ENCODE measurements at regions not wholly inside any gene's neighbourhood (a gene's known extent, or its start where the extent isn't known, plus 50 kb on each side); places are given as distances from the start of the nearest gene placed in this dataset.

GRCh38 chr5:31137676-31138075 is 55.8 kb upstream of the CDH6 start:
- H4K91ac ChIP-seq (ENCODE audit: low read depth, low read length), result no peak overlapping the region
- no peaks in the 10 kb centered on the region for H3K36me3 ChIP-seq (ENCODE audit: control insufficient read depth in 1 of 2, insufficient read depth in 2 of 2, low read length in 2 of 2)
- H2BK120ac ChIP-seq (ENCODE audit: insufficient read depth, low read length, poor library complexity), result no peak overlapping the region
- no peak overlapping the region for H3K4me2 ChIP-seq (ENCODE audit: low read length)
- DNase-seq, result no peak
- no CpG with 5 or more reads among the region's 2 CpGs for WGBS (ENCODE audit: extremely low coverage, insufficient coverage, insufficient read length)
- H3K14ac ChIP-seq (ENCODE audit: low read length), result no peak overlapping the region
- no peak overlapping the region for H2AFZ ChIP-seq (ENCODE audit: insufficient read depth, low read length, poor library complexity)
- no peak overlapping the region for H2AK5ac ChIP-seq (ENCODE audit: low read length)
- H3K9ac ChIP-seq (ENCODE audit: low read length), result no peak overlapping the region
- H3K18ac ChIP-seq (ENCODE audit: low read length), result no peak overlapping the region
- no peak overlapping the region for H3K27ac ChIP-seq (ENCODE audit: low read depth, low read length)
- H3K79me2 ChIP-seq (ENCODE audit: control insufficient read depth, insufficient read depth, low read length, poor library complexity), result no peaks in the 10 kb centered on the region
- no peak overlapping the region for H2BK5ac ChIP-seq (ENCODE audit: low read depth, low read length, poor library complexity)
- H3K27me3 ChIP-seq (ENCODE audit: insufficient read depth, low read length), result no peaks in the 10 kb centered on the region
- H3K4me1 ChIP-seq (ENCODE audit: control insufficient read depth in 1 of 2, insufficient read depth in 2 of 2, low read length in 2 of 2), result peaks cover 0 to 1% of the 10 kb centered on the region in 2 experiments
- H3K23ac ChIP-seq (ENCODE audit: low read length), result no peak overlapping the region
- H3K4me3 ChIP-seq (ENCODE audit: low read depth, low read length), result no peak overlapping the region
- no peaks in the 10 kb centered on the region for H3K79me1 ChIP-seq (ENCODE audit: low read length)
- H4K8ac ChIP-seq (ENCODE audit: low read depth, low read length), result no peak overlapping the region
- H3K9me3 ChIP-seq (ENCODE audit: insufficient read depth, low read depth, low read length), result no peaks in the 10 kb centered on the region
- no peak overlapping the region for H2BK12ac ChIP-seq (ENCODE audit: low read length)
- no peak overlapping the region for H3K4ac ChIP-seq (ENCODE audit: low read depth, low read length)
- no peak overlapping the region for H4K12ac ChIP-seq (ENCODE audit: low read depth, low read length)

GRCh38 chr5:31135542-31135941 is 57.9 kb upstream of the CDH6 start:
- Histone ChIP-seq H3K14ac (ENCODE audit: low read length) (no peak overlapping the region), H2AFZ (ENCODE audit: insufficient read depth, low read length, poor library complexity) (no peak overlapping the region), H4K91ac (ENCODE audit: low read depth, low read length) (no peak overlapping the region), H3K4me1 (ENCODE audit: control insufficient read depth in 1 of 2, insufficient read depth in 2 of 2, low read length in 2 of 2) (peaks cover 0 to 1% of the 10 kb centered on the region in 2 experiments), H3K4ac (ENCODE audit: low read depth, low read length) (no peak overlapping the region), H3K36me3 (ENCODE audit: control insufficient read depth in 1 of 2, insufficient read depth in 2 of 2, low read length in 2 of 2) (no peaks in the 10 kb centered on the region), H3K79me2 (ENCODE audit: control insufficient read depth, insufficient read depth, low read length, poor library complexity) (no peaks in the 10 kb centered on the region), H3K9ac (ENCODE audit: low read length) (no peak overlapping the region), H3K4me3 (ENCODE audit: low read depth, low read length) (no peak overlapping the region), H3K79me1 (ENCODE audit: low read length) (no peaks in the 10 kb centered on the region), H3K4me2 (ENCODE audit: low read length) (no peak overlapping the region), H3K23ac (ENCODE audit: low read length) (no peak overlapping the region), H2BK120ac (ENCODE audit: insufficient read depth, low read length, poor library complexity) (no peak overlapping the region), H3K9me3 (ENCODE audit: insufficient read depth, low read depth, low read length) (no peaks in the 10 kb centered on the region), H2BK5ac (ENCODE audit: low read depth, low read length, poor library complexity) (no peak overlapping the region), H3K27me3 (ENCODE audit: insufficient read depth, low read length) (no peaks in the 10 kb centered on the region), H2AK5ac (ENCODE audit: low read length) (no peak overlapping the region), H4K8ac (ENCODE audit: low read depth, low read length) (no peak overlapping the region), H2BK12ac (ENCODE audit: low read length) (no peak overlapping the region), H3K18ac (ENCODE audit: low read length) (no peak overlapping the region), H3K27ac (ENCODE audit: low read depth, low read length) (no peak overlapping the region), H4K12ac (ENCODE audit: low read depth, low read length) (no peak overlapping the region)
- WGBS (ENCODE audit: extremely low coverage, insufficient coverage, insufficient read length), result no CpG with 5 or more reads among the region's 5 CpGs
- no peak for DNase-seq

DNA sequence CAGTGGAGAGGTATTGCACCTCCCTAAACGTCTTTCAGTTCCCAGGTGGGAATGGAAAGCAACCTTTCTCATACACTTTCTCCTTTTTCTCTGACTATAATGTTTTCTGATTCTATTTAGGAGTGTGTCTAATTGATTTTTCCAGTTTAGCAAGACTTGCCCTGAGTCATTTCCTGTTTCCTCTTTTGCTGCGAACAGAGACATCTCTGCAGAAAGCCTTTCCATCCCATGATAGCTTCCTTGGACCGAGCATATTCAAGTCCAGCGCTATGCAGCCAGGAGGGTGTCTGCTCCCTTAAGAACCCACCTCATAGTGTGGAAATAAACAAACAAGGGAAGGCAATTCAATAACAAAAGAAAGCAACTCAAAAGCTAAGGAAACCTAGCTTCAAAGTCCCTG is 60.0 kb upstream of the CDH6 start:
- H3K4me2 ChIP-seq (ENCODE audit: low read length), result no peak overlapping the region
- no peak overlapping the region for H2BK120ac ChIP-seq (ENCODE audit: insufficient read depth, low read length, poor library complexity)
- H3K9ac ChIP-seq (ENCODE audit: low read length), result no peak overlapping the region
- no peak overlapping the region for H4K91ac ChIP-seq (ENCODE audit: low read depth, low read length)
- no peak overlapping the region for H3K18ac ChIP-seq (ENCODE audit: low read length)
- H2BK5ac ChIP-seq (ENCODE audit: low read depth, low read length, poor library complexity), result no peak overlapping the region
- no peaks in the 10 kb centered on the region for H3K79me1 ChIP-seq (ENCODE audit: low read length)
- H3K4me1 ChIP-seq (ENCODE audit: control insufficient read depth in 1 of 2, insufficient read depth in 2 of 2, low read length in 2 of 2), result peaks cover 0 to 1% of the 10 kb centered on the region in 2 experiments
- H2BK12ac ChIP-seq (ENCODE audit: low read length), result no peak overlapping the region
- no peak overlapping the region for H3K27ac ChIP-seq (ENCODE audit: low read depth, low read length)
- no peak overlapping the region for H2AFZ ChIP-seq (ENCODE audit: insufficient read depth, low read length, poor library complexity)
- H3K23ac ChIP-seq (ENCODE audit: low read length), result no peak overlapping the region
- no peaks in the 10 kb centered on the region for H3K36me3 ChIP-seq (ENCODE audit: control insufficient read depth in 1 of 2, insufficient read depth in 2 of 2, low read length in 2 of 2)
- no peak overlapping the region for H4K12ac ChIP-seq (ENCODE audit: low read depth, low read length)
- H3K14ac ChIP-seq (ENCODE audit: low read length), result no peak overlapping the region
- no peak overlapping the region for H3K4ac ChIP-seq (ENCODE audit: low read depth, low read length)
- no peaks in the 10 kb centered on the region for H3K27me3 ChIP-seq (ENCODE audit: insufficient read depth, low read length)
- no peak overlapping the region for H4K8ac ChIP-seq (ENCODE audit: low read depth, low read length)
- H2AK5ac ChIP-seq (ENCODE audit: low read length), result no peak overlapping the region
- no peak overlapping the region for H3K4me3 ChIP-seq (ENCODE audit: low read depth, low read length)
- no peaks in the 10 kb centered on the region for H3K9me3 ChIP-seq (ENCODE audit: insufficient read depth, low read depth, low read length)
- no peaks in the 10 kb centered on the region for H3K79me2 ChIP-seq (ENCODE audit: control insufficient read depth, insufficient read depth, low read length, poor library complexity)
- DNase-seq, result no peak
- WGBS (ENCODE audit: extremely low coverage, insufficient coverage, insufficient read length), result no CpG with 5 or more reads among the region's 4 CpGs

DNA sequence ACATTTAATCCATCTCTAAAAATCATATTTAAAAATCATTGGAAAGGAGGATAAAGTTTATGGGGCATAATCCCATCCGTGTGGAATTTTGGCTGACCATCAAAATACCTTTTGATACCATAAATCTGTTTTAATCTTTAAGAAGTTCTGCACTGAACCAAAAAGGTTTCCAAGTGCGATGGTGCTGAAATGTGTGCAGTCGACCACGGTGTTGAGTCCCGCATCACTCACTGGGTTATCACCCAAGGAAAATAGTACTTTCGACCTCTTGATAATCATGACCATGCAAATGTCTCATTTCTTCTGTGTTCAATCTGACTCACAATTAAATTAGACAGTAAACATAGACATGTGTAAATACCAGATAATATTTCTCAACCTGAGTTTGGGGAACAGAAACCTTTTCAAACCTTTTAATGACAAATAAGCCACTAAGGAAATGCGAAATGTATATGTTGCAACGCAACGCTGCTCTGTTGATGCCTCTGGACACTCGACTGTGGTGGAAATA is 62.0 kb upstream of the CDH6 start:
- no peak overlapping the region for H4K91ac ChIP-seq (ENCODE audit: low read depth, low read length)
- H3K27me3 ChIP-seq (ENCODE audit: insufficient read depth, low read length), result no peaks in the 10 kb centered on the region
- no peak overlapping the region for H3K18ac ChIP-seq (ENCODE audit: low read length)
- H3K79me1 ChIP-seq (ENCODE audit: low read length), result no peaks in the 10 kb centered on the region
- H3K23ac ChIP-seq (ENCODE audit: low read length), result no peak overlapping the region
- no peak overlapping the region for H3K4me2 ChIP-seq (ENCODE audit: low read length)
- H3K4ac ChIP-seq (ENCODE audit: low read depth, low read length), result no peak overlapping the region
- no peak overlapping the region for H4K8ac ChIP-seq (ENCODE audit: low read depth, low read length)
- no peaks in the 10 kb centered on the region for H3K36me3 ChIP-seq (ENCODE audit: control insufficient read depth in 1 of 2, insufficient read depth in 2 of 2, low read length in 2 of 2)
- H3K9me3 ChIP-seq (ENCODE audit: insufficient read depth, low read depth, low read length), result no peaks in the 10 kb centered on the region
- H2AK5ac ChIP-seq (ENCODE audit: low read length), result no peak overlapping the region
- H2BK12ac ChIP-seq (ENCODE audit: low read length), result no peak overlapping the region
- no peak overlapping the region for H3K14ac ChIP-seq (ENCODE audit: low read length)
- no CpG with 5 or more reads among the region's 10 CpGs for WGBS (ENCODE audit: extremely low coverage, insufficient coverage, insufficient read length)
- peaks cover 0 to 1% of the 10 kb centered on the region in 2 experiments for H3K4me1 ChIP-seq (ENCODE audit: control insufficient read depth in 1 of 2, insufficient read depth in 2 of 2, low read length in 2 of 2)
- no peak overlapping the region for H3K27ac ChIP-seq (ENCODE audit: low read depth, low read length)
- no peak overlapping the region for H4K12ac ChIP-seq (ENCODE audit: low read depth, low read length)
- no peak for DNase-seq
- H3K79me2 ChIP-seq (ENCODE audit: control insufficient read depth, insufficient read depth, low read length, poor library complexity), result no peaks in the 10 kb centered on the region
- no peak overlapping the region for H3K9ac ChIP-seq (ENCODE audit: low read length)
- no peak overlapping the region for H2BK120ac ChIP-seq (ENCODE audit: insufficient read depth, low read length, poor library complexity)
- no peak overlapping the region for H2BK5ac ChIP-seq (ENCODE audit: low read depth, low read length, poor library complexity)
- no peak overlapping the region for H3K4me3 ChIP-seq (ENCODE audit: low read depth, low read length)
- H2AFZ ChIP-seq (ENCODE audit: insufficient read depth, low read length, poor library complexity), result no peak overlapping the region
